ENCODE measurements at regions not wholly inside any gene's neighbourhood (a gene's known extent, or its start where the extent isn't known, plus 50 kb on each side); places are given as distances from the start of the nearest gene placed in this dataset.

DNA sequence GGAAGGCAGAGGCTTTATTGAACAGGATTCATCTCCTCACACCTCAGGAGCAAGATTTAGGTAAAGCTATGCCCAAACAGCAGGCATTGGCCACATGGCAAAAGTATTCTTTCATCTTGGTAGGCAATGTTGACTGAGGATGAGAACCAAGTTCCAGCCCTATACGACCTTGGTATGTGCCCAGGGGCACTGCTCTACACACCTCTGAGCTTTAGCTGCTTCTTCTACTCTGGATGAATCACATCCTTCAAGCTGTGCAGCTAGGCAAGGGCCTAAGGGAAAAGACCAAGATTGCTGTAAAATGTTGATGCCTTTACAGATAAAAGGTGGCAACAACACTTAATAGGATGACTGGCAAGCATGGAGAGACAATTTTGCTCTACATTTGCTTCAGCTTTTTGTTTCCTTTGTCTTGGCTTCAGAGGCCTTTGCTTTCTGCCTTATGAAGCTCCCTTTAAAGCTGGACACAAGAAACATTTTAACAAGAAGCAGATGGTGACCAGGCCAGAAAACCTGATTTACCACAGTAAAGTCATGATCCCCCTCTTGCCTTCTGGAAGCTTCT lies 183.3 kb upstream of the KITLG start:
- no peaks in the 10 kb centered on the region for H3K4me1 ChIP-seq (ENCODE audit: control insufficient read depth in 2 of 3, insufficient read depth in 2 of 3, low read depth in 1 of 3, low read length in 3 of 3)
- TF ChIP-seq, protein P1, sequence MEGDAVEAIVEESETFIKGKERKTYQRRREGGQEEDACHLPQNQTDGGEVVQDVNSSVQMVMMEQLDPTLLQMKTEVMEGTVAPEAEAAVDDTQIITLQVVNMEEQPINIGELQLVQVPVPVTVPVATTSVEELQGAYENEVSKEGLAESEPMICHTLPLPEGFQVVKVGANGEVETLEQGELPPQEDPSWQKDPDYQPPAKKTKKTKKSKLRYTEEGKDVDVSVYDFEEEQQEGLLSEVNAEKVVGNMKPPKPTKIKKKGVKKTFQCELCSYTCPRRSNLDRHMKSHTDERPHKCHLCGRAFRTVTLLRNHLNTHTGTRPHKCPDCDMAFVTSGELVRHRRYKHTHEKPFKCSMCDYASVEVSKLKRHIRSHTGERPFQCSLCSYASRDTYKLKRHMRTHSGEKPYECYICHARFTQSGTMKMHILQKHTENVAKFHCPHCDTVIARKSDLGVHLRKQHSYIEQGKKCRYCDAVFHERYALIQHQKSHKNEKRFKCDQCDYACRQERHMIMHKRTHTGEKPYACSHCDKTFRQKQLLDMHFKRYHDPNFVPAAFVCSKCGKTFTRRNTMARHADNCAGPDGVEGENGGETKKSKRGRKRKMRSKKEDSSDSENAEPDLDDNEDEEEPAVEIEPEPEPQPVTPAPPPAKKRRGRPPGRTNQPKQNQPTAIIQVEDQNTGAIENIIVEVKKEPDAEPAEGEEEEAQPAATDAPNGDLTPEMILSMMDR (IDR thresholded peaks at IDR 0.05; ENCODE audit: borderline replicate concordance, extremely low read depth, insufficient read depth) = no peak
- no peaks in the 10 kb centered on the region for H3K36me3 ChIP-seq (ENCODE audit: control insufficient read depth in 2 of 3, insufficient read depth in 3 of 3, low read length in 3 of 3)
- H3K27me3 ChIP-seq (ENCODE audit: control insufficient read depth, insufficient read depth, low read length) = no peaks in the 10 kb centered on the region
- H3K27ac ChIP-seq (ENCODE audit: low read depth in 2 of 2, low read length in 2 of 2) = no peak overlapping the region
- no peaks in the 10 kb centered on the region for H3K9me3 ChIP-seq (ENCODE audit: control insufficient read depth in 2 of 3, insufficient read depth in 1 of 3, low read length in 3 of 3)
- H3K4me3 ChIP-seq (ENCODE audit: low read length in 3 of 3) = no peak overlapping the region
- FAIRE-seq (no peak), DNase-seq (no peak)
- intact Hi-C loops (cut with DNase I) = no loop called here
- H3K9ac ChIP-seq (ENCODE audit: low read length in 3 of 3) = no peak overlapping the region

DNA sequence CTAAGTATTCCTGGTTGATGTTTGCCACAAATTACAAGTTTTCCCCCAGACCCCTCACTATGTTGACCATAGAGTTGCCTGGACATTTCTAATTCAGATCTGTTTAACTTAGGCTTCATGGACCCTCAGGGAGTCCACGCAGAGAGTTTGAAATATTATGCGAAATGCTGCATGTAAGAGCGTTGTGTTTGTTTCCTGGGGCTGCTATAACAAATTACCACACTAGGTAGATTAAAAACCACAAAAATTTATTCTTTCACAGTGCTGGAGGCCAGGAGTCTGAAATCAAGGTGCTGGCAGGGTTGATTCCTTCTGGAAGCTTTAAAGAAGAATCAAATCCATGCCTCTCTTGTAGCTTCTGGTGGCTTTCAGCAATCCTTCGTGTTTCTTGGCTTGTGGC lies 177.9 kb upstream of the KITLG start:
- no peaks in the 10 kb centered on the region for H3K9me3 ChIP-seq (ENCODE audit: control insufficient read depth in 2 of 3, insufficient read depth in 1 of 3, low read length in 3 of 3)
- no peak overlapping the region for H3K9ac ChIP-seq (ENCODE audit: low read length in 3 of 3)
- no peaks in the 10 kb centered on the region for H3K27me3 ChIP-seq (ENCODE audit: control insufficient read depth, insufficient read depth, low read length)
- no peak for DNase-seq
- intact Hi-C loops (cut with DNase I) = no loop called here
- H3K36me3 ChIP-seq (ENCODE audit: control insufficient read depth in 2 of 3, insufficient read depth in 3 of 3, low read length in 3 of 3) = no peaks in the 10 kb centered on the region
- FAIRE-seq = no peak
- H3K27ac ChIP-seq (ENCODE audit: low read depth in 2 of 2, low read length in 2 of 2) = no peak overlapping the region
- H3K4me3 ChIP-seq (ENCODE audit: low read length in 3 of 3) = no peak overlapping the region
- TF ChIP-seq, protein P1 (IDR thresholded peaks at IDR 0.05; ENCODE audit: borderline replicate concordance, extremely low read depth, insufficient read depth) = no peak
- peaks cover 0 to 7% (median 6%) of the 10 kb centered on the region in 3 donors for H3K4me1 ChIP-seq (ENCODE audit: control insufficient read depth in 2 of 3, insufficient read depth in 2 of 3, low read depth in 1 of 3, low read length in 3 of 3)

DNA sequence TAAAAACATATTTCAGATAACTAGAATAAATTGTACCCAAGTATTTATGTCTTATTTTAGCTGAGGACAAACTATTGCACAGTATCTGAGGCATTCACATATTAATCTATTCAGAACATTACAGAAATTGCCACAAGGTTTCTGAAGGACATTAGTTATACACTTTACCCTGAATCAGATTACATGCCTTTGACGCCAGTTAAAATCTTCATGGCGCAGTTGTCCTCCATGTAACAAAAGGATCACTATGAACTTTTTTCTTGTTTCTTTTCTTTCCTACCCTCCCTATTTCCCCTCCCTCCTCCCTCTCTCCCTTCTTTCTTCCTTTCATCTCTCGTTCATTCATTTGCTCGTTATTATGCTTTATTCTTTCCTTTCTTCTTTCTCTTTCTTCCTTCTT lies 176.6 kb upstream of the KITLG start:
- TF ChIP-seq, protein P1 (IDR thresholded peaks at IDR 0.05; ENCODE audit: borderline replicate concordance, extremely low read depth, insufficient read depth) = no peak
- no peaks in the 10 kb centered on the region for H3K36me3 ChIP-seq (ENCODE audit: control insufficient read depth in 2 of 3, insufficient read depth in 3 of 3, low read length in 3 of 3)
- no peak overlapping the region for H3K9ac ChIP-seq (ENCODE audit: low read length in 3 of 3)
- H3K4me3 ChIP-seq (ENCODE audit: low read length in 3 of 3) = no peak overlapping the region
- H3K9me3 ChIP-seq (ENCODE audit: control insufficient read depth in 2 of 3, insufficient read depth in 1 of 3, low read length in 3 of 3) = no peaks in the 10 kb centered on the region
- DNase-seq (no peak), FAIRE-seq (no peak)
- H3K27ac ChIP-seq (ENCODE audit: low read depth in 2 of 2, low read length in 2 of 2) = no peak overlapping the region
- H3K4me1 ChIP-seq (ENCODE audit: control insufficient read depth in 2 of 3, insufficient read depth in 2 of 3, low read depth in 1 of 3, low read length in 3 of 3) = peaks cover 0 to 16% (median 7%) of the 10 kb centered on the region in 3 donors
- intact Hi-C loops (cut with DNase I) = no loop called here
- H3K27me3 ChIP-seq (ENCODE audit: control insufficient read depth, insufficient read depth, low read length) = no peaks in the 10 kb centered on the region

DNA sequence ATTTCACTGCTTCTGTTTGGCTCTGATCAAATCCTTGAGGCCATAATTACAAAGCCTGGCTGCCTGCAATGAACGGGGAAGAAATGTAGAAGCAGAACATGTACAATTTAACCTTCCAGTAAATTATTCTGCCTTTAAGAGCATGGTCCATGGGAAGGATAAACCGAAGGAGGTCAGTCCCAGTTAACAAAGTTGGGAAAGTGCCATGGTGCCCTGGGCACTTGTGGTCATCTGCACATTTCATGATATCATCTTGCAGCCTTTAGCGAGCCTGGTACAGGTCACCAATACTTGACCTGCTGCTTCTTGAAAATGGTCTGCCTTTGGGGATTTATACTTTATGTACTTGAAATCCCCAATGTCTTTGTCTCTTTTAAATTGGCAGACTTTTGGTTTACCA lies 175.9 kb upstream of the KITLG start:
- Histone ChIP-seq H3K9me3 (ENCODE audit: control insufficient read depth in 2 of 3, insufficient read depth in 1 of 3, low read length in 3 of 3) (no peaks in the 10 kb centered on the region), H3K27me3 (ENCODE audit: control insufficient read depth, insufficient read depth, low read length) (no peaks in the 10 kb centered on the region), H3K27ac (ENCODE audit: low read depth in 2 of 2, low read length in 2 of 2) (peak overlapping the region in 1 of 2 donors; percentile 51), H3K4me1 (ENCODE audit: control insufficient read depth in 2 of 3, insufficient read depth in 2 of 3, low read depth in 1 of 3, low read length in 3 of 3) (peaks cover 0 to 16% (median 7%) of the 10 kb centered on the region in 3 donors), H3K9ac (ENCODE audit: low read length in 3 of 3) (no peak overlapping the region), H3K36me3 (ENCODE audit: control insufficient read depth in 2 of 3, insufficient read depth in 3 of 3, low read length in 3 of 3) (no peaks in the 10 kb centered on the region), H3K4me3 (ENCODE audit: low read length in 3 of 3) (no peak overlapping the region)
- intact Hi-C loops (cut with DNase I) = no loop called here
- TF ChIP-seq, protein P1 (IDR thresholded peaks at IDR 0.05; ENCODE audit: borderline replicate concordance, extremely low read depth, insufficient read depth) = no peak
- FAIRE-seq (no peak), DNase-seq (no peak)

Measured in kidney (tissue), 13 donors.